ENCODE measurements at regions not wholly inside any gene's neighbourhood (a gene's known extent, or its start where the extent isn't known, plus 50 kb on each side); places are given as distances from the start of the nearest gene placed in this dataset.

DNA sequence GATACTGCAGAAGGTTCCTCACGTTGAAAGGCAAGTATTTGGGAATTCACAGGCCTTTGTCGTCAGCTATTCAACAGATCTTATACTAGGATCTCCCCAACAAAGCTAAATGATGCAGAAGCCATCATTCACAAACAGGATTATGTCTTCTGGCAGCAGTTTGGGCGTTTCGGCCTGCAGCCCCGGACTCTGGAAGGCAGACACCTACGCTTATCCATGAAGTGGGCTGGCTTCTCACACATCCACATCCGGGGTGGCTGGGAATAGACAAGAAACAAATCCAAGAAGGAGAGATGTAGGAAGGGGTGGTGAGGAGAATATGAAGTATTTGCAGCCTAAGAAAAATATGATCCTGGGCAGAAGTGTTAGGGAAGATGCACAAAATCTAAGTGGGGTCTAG is 471.9 kb downstream of the AGTPBP1 start:
- intact Hi-C loops (cut with DNase I): no loop called here
- DNase-seq (ENCODE audit: low spot score in 2 of 2): no peak
- no peaks in the 10 kb centered on the region for H3K9me3 ChIP-seq

DNA sequence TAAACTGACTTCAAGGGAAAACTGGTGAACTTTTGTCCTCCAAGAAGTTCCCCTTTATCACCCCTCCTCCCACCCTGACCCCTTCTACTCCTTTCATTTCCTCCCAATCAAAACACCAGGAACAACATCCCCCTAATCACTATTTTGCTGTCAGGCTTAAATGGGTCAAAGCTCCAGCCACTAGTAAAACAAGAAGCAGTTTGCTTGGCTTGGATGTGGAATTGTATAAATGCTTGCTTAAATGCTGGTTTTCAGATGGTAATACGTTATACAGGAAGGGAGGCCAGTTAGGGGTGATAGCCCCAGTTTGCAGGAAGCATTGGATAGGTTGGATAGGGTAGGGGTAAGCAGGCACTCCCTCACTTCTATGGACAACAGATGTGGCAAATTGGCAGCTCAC is 473.6 kb downstream of the AGTPBP1 start:
- TF ChIP-seq, protein P1, sequence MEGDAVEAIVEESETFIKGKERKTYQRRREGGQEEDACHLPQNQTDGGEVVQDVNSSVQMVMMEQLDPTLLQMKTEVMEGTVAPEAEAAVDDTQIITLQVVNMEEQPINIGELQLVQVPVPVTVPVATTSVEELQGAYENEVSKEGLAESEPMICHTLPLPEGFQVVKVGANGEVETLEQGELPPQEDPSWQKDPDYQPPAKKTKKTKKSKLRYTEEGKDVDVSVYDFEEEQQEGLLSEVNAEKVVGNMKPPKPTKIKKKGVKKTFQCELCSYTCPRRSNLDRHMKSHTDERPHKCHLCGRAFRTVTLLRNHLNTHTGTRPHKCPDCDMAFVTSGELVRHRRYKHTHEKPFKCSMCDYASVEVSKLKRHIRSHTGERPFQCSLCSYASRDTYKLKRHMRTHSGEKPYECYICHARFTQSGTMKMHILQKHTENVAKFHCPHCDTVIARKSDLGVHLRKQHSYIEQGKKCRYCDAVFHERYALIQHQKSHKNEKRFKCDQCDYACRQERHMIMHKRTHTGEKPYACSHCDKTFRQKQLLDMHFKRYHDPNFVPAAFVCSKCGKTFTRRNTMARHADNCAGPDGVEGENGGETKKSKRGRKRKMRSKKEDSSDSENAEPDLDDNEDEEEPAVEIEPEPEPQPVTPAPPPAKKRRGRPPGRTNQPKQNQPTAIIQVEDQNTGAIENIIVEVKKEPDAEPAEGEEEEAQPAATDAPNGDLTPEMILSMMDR (IDR thresholded peaks at IDR 0.05): no peak
- no peak for DNase-seq (ENCODE audit: low spot score in 2 of 2)
- intact Hi-C loops (cut with DNase I): no loop called here
- no peaks in the 10 kb centered on the region for H3K27me3 ChIP-seq
- no peaks in the 10 kb centered on the region for H3K4me1 ChIP-seq
- no peak overlapping the region for H3K27ac ChIP-seq
- no peaks in the 10 kb centered on the region for H3K36me3 ChIP-seq
- H3K9me3 ChIP-seq: no peaks in the 10 kb centered on the region
- no peak overlapping the region for H3K4me3 ChIP-seq

More for the DNA sequence above, 471.9 kb downstream of the AGTPBP1 start:
- H3K4me3 ChIP-seq: no peak overlapping the region
- H3K36me3 ChIP-seq: no peaks in the 10 kb centered on the region
- TF ChIP-seq, protein P1 (IDR thresholded peaks at IDR 0.05): no peak
- H3K27me3 ChIP-seq: no peaks in the 10 kb centered on the region
- no peak overlapping the region for H3K27ac ChIP-seq
- no peaks in the 10 kb centered on the region for H3K4me1 ChIP-seq

DNA sequence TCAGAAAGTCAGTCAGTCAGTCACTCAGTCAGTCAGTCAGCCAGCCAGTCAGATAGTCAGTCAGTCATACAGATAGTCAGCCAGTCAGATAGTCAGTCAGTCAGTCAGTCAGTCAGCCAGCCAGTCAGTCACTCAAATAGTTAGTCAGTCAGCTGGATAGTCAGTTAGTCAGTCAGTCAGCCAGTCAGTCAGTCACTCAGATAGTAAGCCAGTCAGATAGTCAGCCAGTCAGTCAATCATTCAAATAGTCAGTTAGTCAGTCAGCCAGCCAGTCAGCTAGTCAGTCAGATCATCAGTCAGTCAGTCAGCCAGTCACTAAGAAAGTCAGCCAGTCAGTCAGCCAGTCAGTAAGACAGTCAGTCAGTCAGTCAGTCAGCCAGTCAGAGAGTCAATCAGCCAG is 477.1 kb downstream of the AGTPBP1 start:
- Histone ChIP-seq H3K4me3 (no peak overlapping the region), H3K27ac (no peak overlapping the region), H3K9me3 (no peaks in the 10 kb centered on the region), H3K4me1 (no peaks in the 10 kb centered on the region), H3K27me3 (no peaks in the 10 kb centered on the region), H3K36me3 (no peaks in the 10 kb centered on the region)
- no peak for DNase-seq (ENCODE audit: low spot score in 2 of 2)
- intact Hi-C loops (cut with DNase I): no loop called here
- TF ChIP-seq, protein P1 (IDR thresholded peaks at IDR 0.05): no peak

DNA sequence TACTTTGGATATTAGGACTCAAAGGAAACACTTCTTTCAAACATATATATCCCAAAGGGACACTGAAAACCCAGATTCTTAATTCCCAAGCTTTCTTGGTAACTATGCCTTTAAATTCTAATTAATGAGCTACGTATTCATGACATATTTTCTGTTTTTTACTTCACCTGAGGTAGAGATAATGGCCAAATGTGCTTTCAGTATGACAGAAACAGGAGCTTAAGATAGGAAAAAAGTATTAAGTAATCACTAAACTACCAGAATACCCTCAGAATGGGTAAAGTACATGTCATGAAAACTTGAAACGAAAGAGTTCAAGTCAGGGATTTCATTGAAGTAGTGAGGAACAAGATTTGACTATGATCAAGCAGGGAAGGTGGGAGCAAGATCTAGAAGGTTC is 478.5 kb downstream of the AGTPBP1 start:
- Histone ChIP-seq H3K4me3 (no peak overlapping the region), H3K27ac (no peak overlapping the region), H3K9me3 (no peaks in the 10 kb centered on the region), H3K27me3 (no peaks in the 10 kb centered on the region), H3K4me1 (no peaks in the 10 kb centered on the region), H3K36me3 (no peaks in the 10 kb centered on the region)
- intact Hi-C loops (cut with DNase I): no loop called here
- no peak for DNase-seq (ENCODE audit: low spot score in 2 of 2)
- TF ChIP-seq, protein P1 (IDR thresholded peaks at IDR 0.05): no peak

DNA sequence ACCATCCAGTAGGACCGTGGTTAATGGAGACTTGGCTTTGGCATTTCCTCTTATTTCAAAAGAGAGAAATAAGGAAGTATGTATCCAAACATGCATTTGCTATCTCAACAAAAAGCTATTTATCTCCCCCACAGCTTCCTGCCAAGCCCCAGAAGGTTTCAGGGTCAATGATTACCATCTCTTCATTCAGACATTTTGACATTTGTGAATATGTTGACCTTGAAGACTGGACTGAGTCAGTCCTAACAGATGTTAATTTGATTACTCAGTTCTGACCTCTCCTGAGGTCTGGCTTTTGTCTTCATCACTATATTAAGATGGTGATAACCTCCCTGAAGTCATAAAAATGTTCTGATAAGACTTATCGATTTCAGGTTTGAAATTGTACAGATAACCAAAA is 479.4 kb downstream of the AGTPBP1 start:
- no peak for DNase-seq (ENCODE audit: low spot score in 2 of 2)
- intact Hi-C loops (cut with DNase I): no loop called here
- Histone ChIP-seq H3K4me1 (no peaks in the 10 kb centered on the region), H3K27ac (no peak overlapping the region), H3K36me3 (no peaks in the 10 kb centered on the region), H3K27me3 (no peaks in the 10 kb centered on the region), H3K9me3 (no peaks in the 10 kb centered on the region), H3K4me3 (no peak overlapping the region)
- TF ChIP-seq, protein P1 (IDR thresholded peaks at IDR 0.05): no peak

DNA sequence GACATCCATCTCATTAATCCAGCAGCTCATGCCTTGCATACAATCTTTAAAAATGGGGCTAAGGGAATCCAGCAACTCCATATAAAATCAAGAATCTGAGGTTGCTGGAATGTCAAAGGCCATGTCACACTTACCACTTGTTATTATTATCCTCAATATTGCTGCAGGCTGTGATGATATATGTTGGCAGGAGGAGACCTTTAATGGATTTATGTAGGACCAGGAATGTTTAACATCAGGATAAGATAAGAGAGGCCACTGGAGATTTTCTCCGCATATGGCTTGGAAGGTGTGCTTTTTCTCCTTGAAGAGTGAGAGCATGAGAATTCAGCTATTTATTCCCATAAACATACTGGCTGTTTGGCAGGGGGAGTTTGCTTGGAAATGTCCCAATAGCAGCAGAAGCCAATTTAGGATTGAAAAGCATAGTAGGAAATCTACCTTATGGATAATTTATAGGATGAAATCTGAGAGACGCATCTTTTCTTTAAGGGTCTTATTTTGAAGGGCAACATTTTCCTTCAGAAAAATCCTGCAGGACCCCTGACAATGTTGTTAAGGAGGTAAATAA is 481.4 kb downstream of the AGTPBP1 start:
- H3K36me3 ChIP-seq: no peaks in the 10 kb centered on the region
- no peaks in the 10 kb centered on the region for H3K9me3 ChIP-seq
- DNase-seq (ENCODE audit: low spot score in 2 of 2): no peak
- no peak overlapping the region for H3K27ac ChIP-seq
- intact Hi-C loops (cut with DNase I): no loop called here
- no peak overlapping the region for H3K4me3 ChIP-seq
- H3K27me3 ChIP-seq: no peaks in the 10 kb centered on the region
- TF ChIP-seq, protein P1 (IDR thresholded peaks at IDR 0.05): no peak
- H3K4me1 ChIP-seq: no peaks in the 10 kb centered on the region
